ENCODE measurements at regions not wholly inside any gene's neighbourhood (a gene's known extent, or its start where the extent isn't known, plus 50 kb on each side); places are given as distances from the start of the nearest gene placed in this dataset.
A peak's percentile ranks its signal among the peaks of the same experiment; 100 is the strongest.
"Not testable (repeated sequence)": the region's sequence is repeated elsewhere in the genome, so short reads cannot be mapped to it uniquely, and the experiment has no call there.

- TF ChIP-seq POLR2AphosphoS5 (IDR thresholded peaks at IDR 0.05) (no peak), CTCF (IDR thresholded peaks at IDR 0.05) (peak in 1 of 3 experiments; percentile 28), POLR2A (IDR thresholded peaks at IDR 0.05; ENCODE audit: low read depth) (no peak), EP300 (IDR thresholded peaks at IDR 0.05) (no peak)
- H3K36me3 ChIP-seq = no peaks in the 10 kb centered on the region
- H3K9me3 ChIP-seq = no peaks in the 10 kb centered on the region
- H3K27ac ChIP-seq (replicated peaks in 1 of 4) = no peak overlapping the region
- no peaks in the 10 kb centered on the region for H3K27me3 ChIP-seq
- no peak overlapping the region for H3K4me3 ChIP-seq
- 72% methylated on average over 2 of the region's 2 CpGs for WGBS
- no peak for DNase-seq (ENCODE audit: extremely low spot score)
- intact Hi-C loops (cut with DNase I) = no loop called here
- H3K4me1 ChIP-seq = peaks cover 0 to 16% (median 11%) of the 10 kb centered on the region in 4 donors
These were observed 126.8 kb upstream of the GOLGA6L4 start for GRCh38 chr15:84108728-84109127.

- Histone ChIP-seq H3K27me3 (no peaks in the 10 kb centered on the region), H3K9me3 (no peaks in the 10 kb centered on the region), H3K4me3 (no peak overlapping the region), H3K4me1 (peaks cover 0 to 16% (median 11%) of the 10 kb centered on the region in 4 donors), H3K27ac (replicated peaks in 1 of 4) (no peak overlapping the region), H3K36me3 (no peaks in the 10 kb centered on the region)
- 57% methylated on average over 2 of the region's 2 CpGs for WGBS
- TF ChIP-seq POLR2A (IDR thresholded peaks at IDR 0.05; ENCODE audit: low read depth) (no peak), CTCF (IDR thresholded peaks at IDR 0.05) (no peak), POLR2AphosphoS5 (IDR thresholded peaks at IDR 0.05) (no peak), EP300 (IDR thresholded peaks at IDR 0.05) (no peak)
- intact Hi-C loops (cut with DNase I) = no loop called here
- DNase-seq (ENCODE audit: extremely low spot score) = no peak
These were observed 124.0 kb upstream of the GOLGA6L4 start for GRCh38 chr15:84111575-84111974.

- no peak for DNase-seq (ENCODE audit: extremely low spot score)
- Histone ChIP-seq H3K27ac (replicated peaks in 1 of 4) (no peak overlapping the region), H3K9me3 (no peaks in the 10 kb centered on the region)
These were observed 123.5 kb upstream of the GOLGA6L4 start for GRCh38 chr15:84112025-84112424.

GRCh38 chr15:84113919-84114318 is 121.7 kb upstream of the GOLGA6L4 start:
- Histone ChIP-seq H3K4me3 (no peak overlapping the region), H3K27me3 (no peaks in the 10 kb centered on the region), H3K36me3 (no peaks in the 10 kb centered on the region), H3K27ac (replicated peaks in 1 of 4) (no peak overlapping the region), H3K9me3 (no peaks in the 10 kb centered on the region), H3K4me1 (peaks cover 0 to 16% (median 11%) of the 10 kb centered on the region in 4 donors)
- no peak for DNase-seq (ENCODE audit: extremely low spot score)
- 92% methylated on average over 5 of the region's 5 CpGs for WGBS
- intact Hi-C loops (cut with DNase I) = no loop called here
- TF ChIP-seq EP300 (IDR thresholded peaks at IDR 0.05) = no peak
- no peak for TF ChIP-seq POLR2A (IDR thresholded peaks at IDR 0.05; ENCODE audit: low read depth)

More at GRCh38 chr15:84112025-84112424, 123.5 kb upstream of the GOLGA6L4 start:
- TF ChIP-seq POLR2A (IDR thresholded peaks at IDR 0.05; ENCODE audit: low read depth) (no peak), EP300 (IDR thresholded peaks at IDR 0.05) (no peak), POLR2AphosphoS5 (IDR thresholded peaks at IDR 0.05) (no peak), CTCF (IDR thresholded peaks at IDR 0.05) (no peak)
- H3K36me3 ChIP-seq = no peaks in the 10 kb centered on the region
- intact Hi-C loops (cut with DNase I) = no loop called here
- H3K27me3 ChIP-seq = no peaks in the 10 kb centered on the region
- no peak overlapping the region for H3K4me3 ChIP-seq
- H3K4me1 ChIP-seq = peaks cover 0 to 16% (median 11%) of the 10 kb centered on the region in 4 donors

GRCh38 chr15:84114680-84115079 is 120.9 kb upstream of the GOLGA6L4 start:
- intact Hi-C loops (cut with DNase I); H3K27me3 ChIP-seq: not testable (repeated sequence)
- WGBS = 95% methylated on average over 7 of the region's 7 CpGs

GRCh38 chr15:84119351-84119750 is 116.2 kb upstream of the GOLGA6L4 start:
- H3K9me3 ChIP-seq; H3K4me3 ChIP-seq; H3K4me1 ChIP-seq; H3K36me3 ChIP-seq; DNase-seq (ENCODE audit: extremely low spot score); intact Hi-C loops (cut with DNase I); H3K27me3 ChIP-seq; H3K27ac ChIP-seq (replicated peaks in 1 of 4): not testable (repeated sequence)
- 63% methylated on average over 1 of the region's 1 CpG for WGBS

More at GRCh38 chr15:84114680-84115079, 120.9 kb upstream of the GOLGA6L4 start:
- not testable (repeated sequence) for H3K27ac ChIP-seq (replicated peaks in 1 of 4); H3K36me3 ChIP-seq; DNase-seq (ENCODE audit: extremely low spot score); H3K9me3 ChIP-seq; H3K4me3 ChIP-seq
- H3K4me1 ChIP-seq = peaks cover 0 to 16% (median 11%) of the 10 kb centered on the region in 4 donors

- intact Hi-C loops (cut with DNase I); H3K4me3 ChIP-seq; H3K27ac ChIP-seq (replicated peaks in 1 of 4); H3K27me3 ChIP-seq; H3K9me3 ChIP-seq; DNase-seq (ENCODE audit: extremely low spot score); H3K36me3 ChIP-seq; H3K4me1 ChIP-seq: not testable (repeated sequence)
- 46% methylated on average over 4 of the region's 4 CpGs for WGBS
These were observed 114.7 kb upstream of the GOLGA6L4 start for GRCh38 chr15:84120903-84121302.

- intact Hi-C loops (cut with DNase I); H3K9me3 ChIP-seq; H3K36me3 ChIP-seq; H3K27ac ChIP-seq (replicated peaks in 1 of 4); H3K27me3 ChIP-seq; H3K4me3 ChIP-seq; DNase-seq (ENCODE audit: extremely low spot score): not testable (repeated sequence)
- peaks cover 0 to 23% (median 10%) of the 10 kb centered on the region in 4 donors for H3K4me1 ChIP-seq
- WGBS = 55% methylated on average over 2 of the region's 2 CpGs
These were observed 106.9 kb upstream of the GOLGA6L4 start for GRCh38 chr15:84128706-84129105.

- 66% methylated on average over 6 of the region's 9 CpGs for WGBS
- H3K27me3 ChIP-seq; H3K36me3 ChIP-seq; intact Hi-C loops (cut with DNase I); H3K9me3 ChIP-seq; DNase-seq (ENCODE audit: extremely low spot score); H3K27ac ChIP-seq (replicated peaks in 1 of 4); H3K4me3 ChIP-seq: not testable (repeated sequence)
- H3K4me1 ChIP-seq = peaks cover 0 to 23% (median 10%) of the 10 kb centered on the region in 4 donors
These were observed 105.3 kb upstream of the GOLGA6L4 start for GRCh38 chr15:84130098-84130831.
